ENCODE measurements at regions not wholly inside any gene's neighbourhood (a gene's known extent, or its start where the extent isn't known, plus 50 kb on each side); places are given as distances from the start of the nearest gene placed in this dataset.

- Histone ChIP-seq H3K9ac (ENCODE audit: low read depth in 1 of 2, low read length in 2 of 2) (no peak overlapping the region), H3K36me3 (ENCODE audit: control insufficient read depth in 2 of 2, insufficient read depth in 2 of 2, low read length in 2 of 2) (no peaks in the 10 kb centered on the region), H3K27ac (ENCODE audit: low read depth in 2 of 2, low read length in 2 of 2) (no peak overlapping the region), H3K27me3 (ENCODE audit: control insufficient read depth in 2 of 2, insufficient read depth in 2 of 2, low read length in 2 of 2) (no peaks in the 10 kb centered on the region), H3K9me3 (ENCODE audit: control insufficient read depth in 2 of 2, low read length in 2 of 2) (no peaks in the 10 kb centered on the region), H3K4me3 (ENCODE audit: low read length in 2 of 2) (no peak overlapping the region), H3K4me1 (ENCODE audit: control insufficient read depth in 2 of 2, insufficient read depth in 2 of 2, low read length in 2 of 2) (peaks cover 0 to 3% of the 10 kb centered on the region in 2 donors)
Measured at GRCh38 chr16:8355675-8356074, 234.6 kb downstream of the TMEM114 start.

DNA sequence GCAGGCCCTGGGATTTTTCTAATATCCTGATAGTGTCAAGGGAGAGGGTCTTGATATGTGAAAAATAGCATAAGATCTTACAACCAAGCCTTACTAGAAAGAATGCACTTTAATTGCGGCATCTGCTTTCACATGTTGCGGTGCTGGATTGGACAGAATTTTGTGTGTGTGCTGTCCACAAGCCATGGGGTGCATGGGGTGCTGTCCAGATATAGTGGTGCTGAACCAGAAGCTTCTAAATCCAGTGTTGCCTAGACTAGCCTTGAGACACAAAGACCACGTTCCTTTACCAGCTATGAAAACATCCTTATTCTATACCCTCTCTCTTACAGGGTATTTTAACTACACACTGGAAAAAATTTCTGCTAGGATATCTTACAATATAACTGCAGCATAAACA, 244.0 kb downstream of the TMEM114 start:
- Histone ChIP-seq H3K9ac (ENCODE audit: low read depth in 1 of 2, low read length in 2 of 2) (no peak overlapping the region), H3K9me3 (ENCODE audit: control insufficient read depth in 2 of 2, low read length in 2 of 2) (no peaks in the 10 kb centered on the region), H3K4me3 (ENCODE audit: low read length in 2 of 2) (no peak overlapping the region), H3K4me1 (ENCODE audit: control insufficient read depth in 2 of 2, insufficient read depth in 2 of 2, low read length in 2 of 2) (no peaks in the 10 kb centered on the region), H3K27ac (ENCODE audit: low read depth in 2 of 2, low read length in 2 of 2) (no peak overlapping the region), H3K27me3 (ENCODE audit: control insufficient read depth in 2 of 2, insufficient read depth in 2 of 2, low read length in 2 of 2) (no peaks in the 10 kb centered on the region), H3K36me3 (ENCODE audit: control insufficient read depth in 2 of 2, insufficient read depth in 2 of 2, low read length in 2 of 2) (no peaks in the 10 kb centered on the region)

DNA sequence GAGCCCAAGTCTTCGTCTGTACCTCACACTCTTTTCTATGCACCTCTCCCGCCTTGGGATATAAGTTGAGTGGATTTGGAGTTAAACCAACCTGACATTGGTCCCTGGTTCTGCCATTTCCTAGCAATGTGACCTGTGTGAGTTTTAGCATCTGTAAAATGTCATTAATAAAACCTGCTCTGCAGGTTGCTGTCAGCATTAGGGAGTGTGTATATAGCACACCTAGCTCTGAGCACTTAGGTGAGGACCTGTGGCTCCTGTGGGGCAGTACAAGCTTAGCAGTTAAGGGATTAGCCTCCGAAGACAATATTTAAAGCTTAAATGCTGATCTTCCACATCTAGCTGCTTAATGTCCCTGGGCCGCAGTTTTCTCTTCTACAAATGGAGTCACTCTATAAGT, 248.0 kb downstream of the TMEM114 start:
- H3K27ac ChIP-seq (ENCODE audit: low read depth in 2 of 2, low read length in 2 of 2): no peak overlapping the region
- no peaks in the 10 kb centered on the region for H3K36me3 ChIP-seq (ENCODE audit: control insufficient read depth in 2 of 2, insufficient read depth in 2 of 2, low read length in 2 of 2)
- no peaks in the 10 kb centered on the region for H3K9me3 ChIP-seq (ENCODE audit: control insufficient read depth in 2 of 2, low read length in 2 of 2)
- no peak overlapping the region for H3K4me3 ChIP-seq (ENCODE audit: low read length in 2 of 2)
- no peak overlapping the region for H3K9ac ChIP-seq (ENCODE audit: low read depth in 1 of 2, low read length in 2 of 2)
- no peaks in the 10 kb centered on the region for H3K4me1 ChIP-seq (ENCODE audit: control insufficient read depth in 2 of 2, insufficient read depth in 2 of 2, low read length in 2 of 2)
- no peaks in the 10 kb centered on the region for H3K27me3 ChIP-seq (ENCODE audit: control insufficient read depth in 2 of 2, insufficient read depth in 2 of 2, low read length in 2 of 2)

- no peak overlapping the region for H3K27ac ChIP-seq (ENCODE audit: low read depth in 2 of 2, low read length in 2 of 2)
- no peaks in the 10 kb centered on the region for H3K4me1 ChIP-seq (ENCODE audit: control insufficient read depth in 2 of 2, insufficient read depth in 2 of 2, low read length in 2 of 2)
- H3K9ac ChIP-seq (ENCODE audit: low read depth in 1 of 2, low read length in 2 of 2): no peak overlapping the region
- no peak overlapping the region for H3K4me3 ChIP-seq (ENCODE audit: low read length in 2 of 2)
- no peaks in the 10 kb centered on the region for H3K36me3 ChIP-seq (ENCODE audit: control insufficient read depth in 2 of 2, insufficient read depth in 2 of 2, low read length in 2 of 2)
- H3K9me3 ChIP-seq (ENCODE audit: control insufficient read depth in 2 of 2, low read length in 2 of 2): no peaks in the 10 kb centered on the region
- no peaks in the 10 kb centered on the region for H3K27me3 ChIP-seq (ENCODE audit: control insufficient read depth in 2 of 2, insufficient read depth in 2 of 2, low read length in 2 of 2)
Measured at GRCh38 chr16:8330761-8331160, 259.6 kb downstream of the TMEM114 start.

- Histone ChIP-seq H3K27me3 (ENCODE audit: control insufficient read depth in 2 of 2, insufficient read depth in 2 of 2, low read length in 2 of 2) (no peaks in the 10 kb centered on the region), H3K4me3 (ENCODE audit: low read length in 2 of 2) (no peak overlapping the region), H3K9ac (ENCODE audit: low read depth in 1 of 2, low read length in 2 of 2) (no peak overlapping the region), H3K27ac (ENCODE audit: low read depth in 2 of 2, low read length in 2 of 2) (no peak overlapping the region), H3K36me3 (ENCODE audit: control insufficient read depth in 2 of 2, insufficient read depth in 2 of 2, low read length in 2 of 2) (no peaks in the 10 kb centered on the region), H3K4me1 (ENCODE audit: control insufficient read depth in 2 of 2, insufficient read depth in 2 of 2, low read length in 2 of 2) (no peaks in the 10 kb centered on the region), H3K9me3 (ENCODE audit: control insufficient read depth in 2 of 2, low read length in 2 of 2) (peaks cover 0 to 2% of the 10 kb centered on the region in 2 donors)
Measured at GRCh38 chr16:8326232-8326631, 264.1 kb downstream of the TMEM114 start.

GRCh38 chr16:8323153-8323552, 267.2 kb downstream of the TMEM114 start:
- Histone ChIP-seq H3K9ac (ENCODE audit: low read depth in 1 of 2, low read length in 2 of 2) (no peak overlapping the region), H3K9me3 (ENCODE audit: control insufficient read depth in 2 of 2, low read length in 2 of 2) (peaks cover 0 to 2% of the 10 kb centered on the region in 2 donors), H3K27me3 (ENCODE audit: control insufficient read depth in 2 of 2, insufficient read depth in 2 of 2, low read length in 2 of 2) (no peaks in the 10 kb centered on the region), H3K36me3 (ENCODE audit: control insufficient read depth in 2 of 2, insufficient read depth in 2 of 2, low read length in 2 of 2) (no peaks in the 10 kb centered on the region), H3K4me1 (ENCODE audit: control insufficient read depth in 2 of 2, insufficient read depth in 2 of 2, low read length in 2 of 2) (no peaks in the 10 kb centered on the region), H3K27ac (ENCODE audit: low read depth in 2 of 2, low read length in 2 of 2) (no peak overlapping the region), H3K4me3 (ENCODE audit: low read length in 2 of 2) (no peak overlapping the region)

DNA sequence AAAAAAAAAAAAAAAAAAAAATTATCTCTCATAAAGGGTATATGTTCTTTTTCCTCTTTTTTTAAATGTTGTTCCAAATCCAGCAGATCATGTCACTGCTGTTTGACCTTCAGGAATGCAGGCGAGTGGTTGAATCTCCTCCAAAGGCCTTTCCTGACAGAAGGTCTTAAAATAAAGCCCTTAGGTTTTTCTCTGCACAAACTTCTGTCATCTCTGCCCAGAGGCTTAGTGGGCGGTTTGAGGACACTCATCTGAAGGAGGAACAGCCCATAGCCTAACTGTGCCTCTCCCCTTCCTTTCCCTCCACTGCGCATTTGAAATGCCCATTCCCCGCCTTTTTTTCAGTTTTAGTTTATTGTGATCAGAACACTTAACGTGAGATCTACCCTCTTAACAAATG, 270.2 kb downstream of the TMEM114 start:
- peaks cover 0 to 2% of the 10 kb centered on the region in 2 donors for H3K9me3 ChIP-seq (ENCODE audit: control insufficient read depth in 2 of 2, low read length in 2 of 2)
- no peak overlapping the region for H3K4me3 ChIP-seq (ENCODE audit: low read length in 2 of 2)
- no peak overlapping the region for H3K9ac ChIP-seq (ENCODE audit: low read depth in 1 of 2, low read length in 2 of 2)

DNA sequence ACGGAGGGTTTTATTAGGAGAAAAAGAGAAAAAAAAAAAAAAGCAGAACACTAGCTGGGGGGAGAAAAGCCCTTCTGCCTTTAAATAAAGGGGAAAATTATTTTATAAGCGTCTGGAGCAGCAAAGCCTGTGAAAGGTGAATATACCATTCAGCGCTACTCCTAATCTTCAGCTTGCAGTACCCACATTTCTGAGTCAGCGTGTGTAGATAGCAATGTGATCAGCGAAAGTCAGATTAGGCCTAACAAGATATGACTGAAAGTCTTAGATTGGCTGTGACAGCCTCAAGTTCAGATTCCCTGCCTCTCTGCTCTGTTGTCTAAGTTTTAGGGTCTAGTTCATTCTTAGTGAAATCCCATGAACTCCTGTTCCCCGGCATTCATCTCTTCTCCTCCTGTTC, 279.5 kb downstream of the TMEM114 start:
- Histone ChIP-seq H3K9me3 (ENCODE audit: control insufficient read depth in 2 of 2, low read length in 2 of 2) (no peaks in the 10 kb centered on the region), H3K9ac (ENCODE audit: low read depth in 1 of 2, low read length in 2 of 2) (no peak overlapping the region), H3K27me3 (ENCODE audit: control insufficient read depth in 2 of 2, insufficient read depth in 2 of 2, low read length in 2 of 2) (no peaks in the 10 kb centered on the region), H3K4me1 (ENCODE audit: control insufficient read depth in 2 of 2, insufficient read depth in 2 of 2, low read length in 2 of 2) (no peaks in the 10 kb centered on the region), H3K36me3 (ENCODE audit: control insufficient read depth in 2 of 2, insufficient read depth in 2 of 2, low read length in 2 of 2) (no peaks in the 10 kb centered on the region), H3K27ac (ENCODE audit: low read depth in 2 of 2, low read length in 2 of 2) (no peak overlapping the region), H3K4me3 (ENCODE audit: low read length in 2 of 2) (no peak overlapping the region)

More for the DNA sequence above, 270.2 kb downstream of the TMEM114 start:
- no peak overlapping the region for H3K27ac ChIP-seq (ENCODE audit: low read depth in 2 of 2, low read length in 2 of 2)
- no peaks in the 10 kb centered on the region for H3K36me3 ChIP-seq (ENCODE audit: control insufficient read depth in 2 of 2, insufficient read depth in 2 of 2, low read length in 2 of 2)
- no peaks in the 10 kb centered on the region for H3K4me1 ChIP-seq (ENCODE audit: control insufficient read depth in 2 of 2, insufficient read depth in 2 of 2, low read length in 2 of 2)
- no peaks in the 10 kb centered on the region for H3K27me3 ChIP-seq (ENCODE audit: control insufficient read depth in 2 of 2, insufficient read depth in 2 of 2, low read length in 2 of 2)

GRCh38 chr16:8310323-8310722, 280.0 kb downstream of the TMEM114 start:
- H3K4me1 ChIP-seq (ENCODE audit: control insufficient read depth in 2 of 2, insufficient read depth in 2 of 2, low read length in 2 of 2): no peaks in the 10 kb centered on the region

GRCh38 chr16:8305201-8305600, 285.1 kb downstream of the TMEM114 start:
- Histone ChIP-seq H3K9ac (ENCODE audit: low read depth in 1 of 2, low read length in 2 of 2) (no peak overlapping the region), H3K36me3 (ENCODE audit: control insufficient read depth in 2 of 2, insufficient read depth in 2 of 2, low read length in 2 of 2) (no peaks in the 10 kb centered on the region), H3K9me3 (ENCODE audit: control insufficient read depth in 2 of 2, low read length in 2 of 2) (no peaks in the 10 kb centered on the region), H3K4me3 (ENCODE audit: low read length in 2 of 2) (no peak overlapping the region), H3K27ac (ENCODE audit: low read depth in 2 of 2, low read length in 2 of 2) (no peak overlapping the region), H3K27me3 (ENCODE audit: control insufficient read depth in 2 of 2, insufficient read depth in 2 of 2, low read length in 2 of 2) (no peaks in the 10 kb centered on the region), H3K4me1 (ENCODE audit: control insufficient read depth in 2 of 2, insufficient read depth in 2 of 2, low read length in 2 of 2) (no peaks in the 10 kb centered on the region)

More at GRCh38 chr16:8310323-8310722, 280.0 kb downstream of the TMEM114 start:
- Histone ChIP-seq H3K9me3 (ENCODE audit: control insufficient read depth in 2 of 2, low read length in 2 of 2) (no peaks in the 10 kb centered on the region), H3K4me3 (ENCODE audit: low read length in 2 of 2) (no peak overlapping the region), H3K36me3 (ENCODE audit: control insufficient read depth in 2 of 2, insufficient read depth in 2 of 2, low read length in 2 of 2) (no peaks in the 10 kb centered on the region), H3K27me3 (ENCODE audit: control insufficient read depth in 2 of 2, insufficient read depth in 2 of 2, low read length in 2 of 2) (no peaks in the 10 kb centered on the region), H3K9ac (ENCODE audit: low read depth in 1 of 2, low read length in 2 of 2) (no peak overlapping the region), H3K27ac (ENCODE audit: low read depth in 2 of 2, low read length in 2 of 2) (no peak overlapping the region)

DNA sequence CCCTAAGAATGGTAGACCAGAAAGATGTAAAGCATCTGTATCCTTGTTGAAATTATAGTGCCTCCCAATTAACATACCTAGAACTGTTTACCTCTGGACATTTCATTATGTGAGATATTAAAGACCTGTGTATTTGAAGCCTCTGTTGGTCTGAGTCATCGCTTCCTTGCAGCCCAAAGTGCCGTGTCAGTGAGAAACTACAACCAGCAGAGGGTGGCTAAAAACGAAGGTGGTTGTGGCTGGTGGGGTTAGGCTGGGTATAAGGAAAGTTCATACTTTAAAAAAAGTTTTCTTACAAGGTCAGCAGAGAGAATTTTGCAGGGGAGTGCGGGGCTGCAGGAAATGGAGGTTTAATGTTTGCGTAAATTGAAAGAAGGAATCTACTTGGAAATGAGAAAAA, 290.7 kb downstream of the TMEM114 start:
- Histone ChIP-seq H3K9me3 (ENCODE audit: control insufficient read depth in 2 of 2, low read length in 2 of 2) (no peaks in the 10 kb centered on the region), H3K4me1 (ENCODE audit: control insufficient read depth in 2 of 2, insufficient read depth in 2 of 2, low read length in 2 of 2) (no peaks in the 10 kb centered on the region), H3K27me3 (ENCODE audit: control insufficient read depth in 2 of 2, insufficient read depth in 2 of 2, low read length in 2 of 2) (no peaks in the 10 kb centered on the region)

More for the DNA sequence above, 290.7 kb downstream of the TMEM114 start:
- Histone ChIP-seq H3K27ac (ENCODE audit: low read depth in 2 of 2, low read length in 2 of 2) (no peak overlapping the region), H3K4me3 (ENCODE audit: low read length in 2 of 2) (no peak overlapping the region), H3K9ac (ENCODE audit: low read depth in 1 of 2, low read length in 2 of 2) (no peak overlapping the region), H3K36me3 (ENCODE audit: control insufficient read depth in 2 of 2, insufficient read depth in 2 of 2, low read length in 2 of 2) (no peaks in the 10 kb centered on the region)
